ENCODE measurements at regions not wholly inside any gene's neighbourhood (a gene's known extent, or its start where the extent isn't known, plus 50 kb on each side); places are given as distances from the start of the nearest gene placed in this dataset.

- Histone ChIP-seq H3K4me1 (peaks cover 0 to 17% (median 0%) of the 10 kb centered on the region in 3 donors), H3K27me3 (no peaks in the 10 kb centered on the region), H3K27ac (peak overlapping the region in 3 of 4 donors; percentile 21 to 67 (median 66)), H3K9me3 (no peaks in the 10 kb centered on the region), H3K4me3 (no peak overlapping the region), H3K36me3 (no peaks in the 10 kb centered on the region)
- no peak for ATAC-seq
- TF ChIP-seq POLR2A (IDR thresholded peaks at IDR 0.05), result no peak
- no peak for TF ChIP-seq EP300 (IDR thresholded peaks at IDR 0.05)
- no peak for TF ChIP-seq POLR2AphosphoS5 (IDR thresholded peaks at IDR 0.05)
- no peak for TF ChIP-seq CTCF (IDR thresholded peaks at IDR 0.05)
- 62 to 77% methylated on average over 11 to 15 of the region's 19 CpGs for WGBS, 2 donors (ENCODE audit: low coverage in 1 of 2)
Measured at GRCh38 chr6:2376429-2377355, 131.3 kb upstream of the GMDS start.

- no peak for ATAC-seq
- 92 to 95% methylated on average over 9 to 17 of the region's 17 CpGs for WGBS, 2 donors (ENCODE audit: low coverage in 1 of 2)
- Histone ChIP-seq H3K27me3 (no peaks in the 10 kb centered on the region), H3K4me3 (no peak overlapping the region), H3K36me3 (no peaks in the 10 kb centered on the region), H3K9me3 (no peaks in the 10 kb centered on the region), H3K27ac (no peak overlapping the region), H3K4me1 (peaks cover 0 to 14% (median 0%) of the 10 kb centered on the region in 3 donors)
- TF ChIP-seq POLR2AphosphoS5 (IDR thresholded peaks at IDR 0.05), result no peak
- TF ChIP-seq POLR2A (IDR thresholded peaks at IDR 0.05), result no peak
- no peak for TF ChIP-seq EP300 (IDR thresholded peaks at IDR 0.05)
- TF ChIP-seq CTCF (IDR thresholded peaks at IDR 0.05), result no peak
Measured at GRCh38 chr6:2375443-2375842, 130.0 kb upstream of the GMDS start.

GRCh38 chr6:2369606-2370005, 124.2 kb upstream of the GMDS start:
- H3K27me3 ChIP-seq, result no peaks in the 10 kb centered on the region
- H3K9me3 ChIP-seq, result no peaks in the 10 kb centered on the region
- no peak overlapping the region for H3K4me3 ChIP-seq
- no peaks in the 10 kb centered on the region for H3K36me3 ChIP-seq
- 88 to 92% methylated on average over 2 to 7 of the region's 8 CpGs for WGBS, 2 donors (ENCODE audit: low coverage in 1 of 2)
- no peaks in the 10 kb centered on the region for H3K4me1 ChIP-seq
- H3K27ac ChIP-seq, result no peak overlapping the region
- TF ChIP-seq POLR2A (IDR thresholded peaks at IDR 0.05) (no peak), POLR2AphosphoS5 (IDR thresholded peaks at IDR 0.05) (no peak), CTCF (IDR thresholded peaks at IDR 0.05) (no peak), EP300 (IDR thresholded peaks at IDR 0.05) (no peak)
- ATAC-seq, result no peak

- no peak overlapping the region for H3K4me3 ChIP-seq
- peaks cover 0 to 12% of the 10 kb centered on the region in 2 donors for H3K36me3 ChIP-seq
- H3K4me1 ChIP-seq, result no peaks in the 10 kb centered on the region
- no peak for ATAC-seq
- no peak for TF ChIP-seq POLR2A (IDR thresholded peaks at IDR 0.05)
- TF ChIP-seq EP300 (IDR thresholded peaks at IDR 0.05), result no peak
- TF ChIP-seq POLR2AphosphoS5 (IDR thresholded peaks at IDR 0.05), result no peak
- TF ChIP-seq CTCF (IDR thresholded peaks at IDR 0.05), result no peak
- no peaks in the 10 kb centered on the region for H3K9me3 ChIP-seq
- H3K27me3 ChIP-seq, result no peaks in the 10 kb centered on the region
- WGBS, 2 donors (ENCODE audit: low coverage in 1 of 2), result 42 to 75% methylated on average over 3 of the region's 3 CpGs
- H3K27ac ChIP-seq, result no peak overlapping the region
Measured at GRCh38 chr6:2363211-2363610, 117.8 kb upstream of the GMDS start.

GRCh38 chr6:2361195-2361594, 115.8 kb upstream of the GMDS start:
- H3K36me3 ChIP-seq, result peaks cover 0 to 12% of the 10 kb centered on the region in 2 donors
- TF ChIP-seq POLR2AphosphoS5 (IDR thresholded peaks at IDR 0.05) (no peak), POLR2A (IDR thresholded peaks at IDR 0.05) (no peak), EP300 (IDR thresholded peaks at IDR 0.05) (no peak), CTCF (IDR thresholded peaks at IDR 0.05) (no peak)
- no peak overlapping the region for H3K4me3 ChIP-seq
- 90 to 100% methylated on average over 3 of the region's 5 CpGs for WGBS, 2 donors (ENCODE audit: low coverage in 1 of 2)
- H3K9me3 ChIP-seq, result no peaks in the 10 kb centered on the region
- ATAC-seq, result no peak
- no peaks in the 10 kb centered on the region for H3K4me1 ChIP-seq
- no peaks in the 10 kb centered on the region for H3K27me3 ChIP-seq
- no peak overlapping the region for H3K27ac ChIP-seq

Data from gastroesophageal sphincter (tissue), 4 donors.